HG03196 (cell line): ENCODE measurements at regions not wholly inside any gene's neighbourhood (a gene's known extent, or its start where the extent isn't known, plus 50 kb on each side); places are given as distances from the start of the nearest gene placed in this dataset.

Experiments used
- ATAC-seq: cut with Tn5 transposase; IDR thresholded peaks from one replicate; pipeline ENCODE4 v1.9.1; 2021; ENCODE audit not compliant: unreplicated experiment

GRCh38 chr18:6648581-6648980, 80.9 kb upstream of the ARHGAP28 start:
- no peak for ATAC-seq

GRCh38 chr18:6649421-6650126, 79.9 kb upstream of the ARHGAP28 start:
- ATAC-seq, result no peak

- no peak for ATAC-seq
These were observed 79.4 kb upstream of the ARHGAP28 start for GRCh38 chr18:6650127-6650507.

GRCh38 chr18:6650747-6651146, 78.8 kb upstream of the ARHGAP28 start:
- no peak for ATAC-seq

- ATAC-seq, result no peak
These were observed 77.4 kb upstream of the ARHGAP28 start for GRCh38 chr18:6652098-6652497.

GRCh38 chr18:6653880-6654279, 75.6 kb upstream of the ARHGAP28 start:
- no peak for ATAC-seq

GRCh38 chr18:6659963-6660725, 69.4 kb upstream of the ARHGAP28 start:
- ATAC-seq, result no peak

GRCh38 chr18:6661692-6662415, 67.7 kb upstream of the ARHGAP28 start:
- ATAC-seq, result no peak

GRCh38 chr18:6666012-6666685, 63.4 kb upstream of the ARHGAP28 start:
- ATAC-seq, result no peak

- ATAC-seq, result no peak
These were observed 60.7 kb upstream of the ARHGAP28 start for GRCh38 chr18:6668836-6669235.

GRCh38 chr18:6672821-6673308, 56.7 kb upstream of the ARHGAP28 start:
- ATAC-seq, result no peak

- ATAC-seq, result no peak
These were observed 52.4 kb upstream of the ARHGAP28 start for GRCh38 chr18:6677086-6677485.

- ATAC-seq, result no peak
These were observed 50.3 kb upstream of the ARHGAP28 start for GRCh38 chr18:6679201-6679600.
